GM18499 (cell line): ENCODE measurements at regions not wholly inside any gene's neighbourhood (a gene's known extent, or its start where the extent isn't known, plus 50 kb on each side); places are given as distances from the start of the nearest gene placed in this dataset.
A peak's percentile ranks its signal among the peaks of the same experiment; 100 is the strongest.

Experiments
- ATAC-seq: cut with Tn5 transposase; IDR thresholded peaks from one replicate; pipeline ENCODE4 v1.9.1; 2021; ENCODE audit warnings: moderate number of reproducible peaks; ENCODE audit not compliant: insufficient read depth, unreplicated experiment

GRCh38 chr6:163688739-163689362 is 274.3 kb downstream of the QKI start:
- ATAC-seq, result no peak

DNA sequence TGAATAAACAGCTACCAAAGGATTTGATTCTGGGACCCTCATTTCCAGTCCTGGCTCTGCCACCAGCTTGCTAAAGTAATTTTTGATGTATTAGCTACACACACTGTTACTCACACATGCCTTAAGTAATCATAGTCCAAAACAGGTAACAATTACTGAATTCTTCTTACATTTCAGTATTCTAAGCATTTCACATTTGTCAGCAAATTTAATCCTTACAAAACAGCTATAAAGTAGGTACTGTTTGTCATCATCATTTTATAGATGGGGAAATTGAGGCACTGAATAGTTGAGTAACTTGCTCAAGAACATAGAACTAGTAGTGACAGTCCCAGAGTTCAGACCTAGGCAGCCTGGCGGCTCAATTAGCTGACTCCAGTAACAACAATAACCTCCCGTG is 272.6 kb downstream of the QKI start:
- no peak for ATAC-seq

- ATAC-seq, result no peak
Measured at GRCh38 chr6:163686301-163686700, 271.8 kb downstream of the QKI start.

DNA sequence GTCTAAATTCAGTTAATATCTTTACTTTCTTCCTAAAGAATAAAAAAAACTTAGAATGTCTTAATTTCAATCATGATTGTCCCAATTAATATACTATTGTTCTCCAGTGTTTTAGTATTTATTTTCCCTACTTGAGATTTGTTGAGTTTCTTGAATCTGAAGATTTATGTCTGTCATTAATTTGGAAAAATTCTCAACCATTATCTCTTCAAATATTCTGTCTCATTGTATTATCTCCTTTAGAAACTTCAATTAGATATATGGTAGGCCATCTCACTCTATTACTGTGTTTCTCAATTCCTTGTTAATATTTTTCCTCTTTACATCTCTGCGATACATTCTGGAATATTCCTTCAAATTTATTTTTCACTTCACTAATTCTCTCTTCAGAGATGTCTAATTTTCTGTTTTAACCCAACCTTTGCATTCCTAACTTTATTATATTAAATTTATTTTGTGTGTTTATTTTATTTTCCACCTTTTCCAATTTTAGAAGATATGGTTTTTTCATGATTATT is 268.6 kb downstream of the QKI start:
- ATAC-seq, result no peak

DNA sequence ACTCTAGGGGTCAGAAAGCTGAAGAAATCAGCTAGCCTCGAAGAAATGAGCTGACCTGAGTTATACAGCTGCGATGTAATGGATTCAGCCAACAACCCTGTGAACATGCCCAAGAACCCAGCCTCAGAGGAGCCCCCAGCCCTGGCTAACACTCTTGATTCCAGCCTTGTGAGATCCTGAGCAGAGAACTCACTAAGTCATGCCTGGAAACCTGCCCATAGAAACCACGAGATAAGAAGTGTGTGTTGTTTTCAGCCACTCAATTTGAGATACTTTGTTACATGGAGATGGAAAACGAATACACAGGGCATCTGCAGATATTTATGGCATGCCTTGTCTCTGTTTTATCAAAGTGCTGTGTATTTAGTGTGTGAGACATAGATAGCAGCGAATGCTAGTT is 265.2 kb downstream of the QKI start:
- ATAC-seq, result no peak

DNA sequence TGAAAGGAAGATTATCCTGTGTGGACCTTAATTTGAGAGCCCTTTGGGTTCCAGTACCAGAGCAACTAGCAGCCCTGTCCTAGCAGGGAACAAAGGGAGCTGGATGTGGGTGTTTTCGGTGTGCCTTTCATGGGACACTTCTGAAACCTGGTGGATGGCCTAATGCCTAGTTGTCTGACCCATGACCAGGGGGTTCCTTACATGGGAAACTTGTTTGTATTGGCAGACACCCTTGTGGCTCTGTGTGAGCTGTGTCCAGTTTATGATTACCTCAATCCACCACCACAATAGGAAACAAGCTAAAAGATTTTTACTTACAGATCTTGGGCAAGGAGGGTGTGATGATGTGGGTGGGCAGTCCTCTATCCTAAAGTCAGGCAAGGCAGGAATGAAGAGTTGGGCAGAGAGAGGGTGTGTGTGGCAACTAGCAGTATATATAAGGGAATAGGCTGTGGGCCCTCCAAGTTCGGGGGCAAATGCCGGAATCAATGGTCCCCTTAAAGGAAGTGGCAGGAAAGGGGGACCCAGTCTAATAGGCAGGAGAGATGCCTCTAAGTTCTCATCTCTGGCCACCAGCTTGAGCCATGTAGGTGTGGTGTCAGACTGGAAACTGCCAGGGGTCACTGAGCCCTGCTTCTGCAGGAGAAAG is 264.6 kb downstream of the QKI start:
- ATAC-seq, result no peak

- ATAC-seq, result no peak
Measured at GRCh38 chr6:163675611-163676010, 261.1 kb downstream of the QKI start.

GRCh38 chr6:163672710-163673109 is 258.2 kb downstream of the QKI start:
- no peak for ATAC-seq

GRCh38 chr6:163671791-163672190 is 257.3 kb downstream of the QKI start:
- ATAC-seq, result no peak

GRCh38 chr6:163671355-163671754 is 256.8 kb downstream of the QKI start:
- ATAC-seq, result no peak

DNA sequence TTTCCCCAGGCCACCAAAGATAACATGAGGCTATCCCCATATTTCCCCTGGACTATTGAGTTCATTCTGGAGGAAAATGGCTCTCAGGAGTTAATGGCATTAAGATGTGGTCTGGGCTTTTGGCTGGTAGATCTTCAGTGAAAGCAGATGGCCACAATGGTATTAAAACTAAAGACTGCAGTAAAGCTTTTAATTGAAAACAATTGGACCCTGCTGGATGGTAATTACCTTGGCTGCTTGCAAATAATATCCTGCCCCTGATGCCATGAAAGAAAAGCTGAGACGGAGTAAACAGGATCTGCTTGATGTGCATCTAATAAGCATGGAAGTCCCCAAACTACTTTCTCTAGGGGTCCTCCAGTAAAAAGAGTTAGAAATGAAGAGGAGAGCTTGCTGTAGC is 255.8 kb downstream of the QKI start:
- ATAC-seq, result no peak

DNA sequence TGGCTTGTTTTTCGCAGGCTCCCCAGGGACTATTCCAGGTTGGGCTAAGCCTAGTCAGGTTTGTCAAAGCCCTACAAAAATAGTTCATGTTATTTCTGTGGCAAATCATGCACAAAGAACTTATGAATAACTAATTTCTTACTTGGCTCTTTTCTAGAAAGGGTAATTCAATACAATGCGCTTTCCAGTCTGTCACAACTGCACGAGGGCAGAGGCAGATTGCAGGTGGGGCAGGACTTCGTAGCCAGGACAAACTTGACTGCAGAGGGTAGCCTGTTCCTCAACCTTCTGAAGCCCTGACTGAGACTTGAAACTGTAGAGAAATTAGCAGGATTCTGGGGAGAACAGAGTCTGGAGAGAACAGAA is 253.5 kb downstream of the QKI start:
- ATAC-seq, result no peak

- ATAC-seq, result peak; percentile 97
Measured at GRCh38 chr6:163667372-163668060, 253.0 kb downstream of the QKI start.

GRCh38 chr6:163665464-163665863 is 250.9 kb downstream of the QKI start:
- no peak for ATAC-seq

DNA sequence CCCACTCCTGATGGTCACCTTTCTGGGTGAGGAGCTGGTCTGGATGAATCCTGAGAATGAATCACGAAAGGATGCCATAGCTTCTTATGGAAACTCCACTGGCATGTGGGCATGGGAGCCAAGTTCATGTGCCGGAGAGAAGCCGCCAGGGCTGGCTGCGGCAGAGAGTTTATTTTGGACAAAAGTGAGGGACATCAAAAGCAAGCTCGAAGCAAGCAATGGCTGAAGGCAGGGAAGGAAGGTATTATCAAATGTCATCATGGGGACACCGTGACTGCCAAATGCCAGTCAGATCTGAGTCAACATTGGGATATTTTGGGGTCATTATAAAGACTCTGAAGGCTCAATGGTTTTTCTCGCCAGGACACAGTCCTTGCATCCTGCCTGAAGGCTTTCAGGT is 249.1 kb downstream of the QKI start:
- ATAC-seq, result no peak

GRCh38 chr6:163662604-163663225 is 248.2 kb downstream of the QKI start:
- no peak for ATAC-seq

DNA sequence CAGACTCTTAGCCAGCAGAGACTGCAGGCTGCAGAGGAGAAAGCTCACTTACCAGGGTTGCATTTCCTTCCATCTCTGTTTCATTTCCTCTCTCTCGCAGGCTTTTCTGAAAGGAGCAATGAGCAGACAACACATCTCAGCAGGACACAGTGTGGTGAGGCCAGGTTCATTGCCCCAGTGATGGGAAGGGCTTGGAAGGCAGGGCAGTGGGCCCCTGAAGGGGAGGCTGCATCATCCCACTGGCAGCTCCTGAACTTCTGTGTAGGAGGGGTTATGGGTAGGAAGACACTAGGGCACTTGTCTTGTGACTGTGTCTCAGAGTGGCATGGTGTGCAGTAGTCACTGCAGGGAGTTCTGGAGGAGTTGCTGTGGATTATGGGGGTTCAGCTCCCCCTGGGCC is 246.8 kb downstream of the QKI start:
- peak; percentile 96 for ATAC-seq

GRCh38 chr6:163659803-163660202 is 245.3 kb downstream of the QKI start:
- ATAC-seq, result no peak

DNA sequence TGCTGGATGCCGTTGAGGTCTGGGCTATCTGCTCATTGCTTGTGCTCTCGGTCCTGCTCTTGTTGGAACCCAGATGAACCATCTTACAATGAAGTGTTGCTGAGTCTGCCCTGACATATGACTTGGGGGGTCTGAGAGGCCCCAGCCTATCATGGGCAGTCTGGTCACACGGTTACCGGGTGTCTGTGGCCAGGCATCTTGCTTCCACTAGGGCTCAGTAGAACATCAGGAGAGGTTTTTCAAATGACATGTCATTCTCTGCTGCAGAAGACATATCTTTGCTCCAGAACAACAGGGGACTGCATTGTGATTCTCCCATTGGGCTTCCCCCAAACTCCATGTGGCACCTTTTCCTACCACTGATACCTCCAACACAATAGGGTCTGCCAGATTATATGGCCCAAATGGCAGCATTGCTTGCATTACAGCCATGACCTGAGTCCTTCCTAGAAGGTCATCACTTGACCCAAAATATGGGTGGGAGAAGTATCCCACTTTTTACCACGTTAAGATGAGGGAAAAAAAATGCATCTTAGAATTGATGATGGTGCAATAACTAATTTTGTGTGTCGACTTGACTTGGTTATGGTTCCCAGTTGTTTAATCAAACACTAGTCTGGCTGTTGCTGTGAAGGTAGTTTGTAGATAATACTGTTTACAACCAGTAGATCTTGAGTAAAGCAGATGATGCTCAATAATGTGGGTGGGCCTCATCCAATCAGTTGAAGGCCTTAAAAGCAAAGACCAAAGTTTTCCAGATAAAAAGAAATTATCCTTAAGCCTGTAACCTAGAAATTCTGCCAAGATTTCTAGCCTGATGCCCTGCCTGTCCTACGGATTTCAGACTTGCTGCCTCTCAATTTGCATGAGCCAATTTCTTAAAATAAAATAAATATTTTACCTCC is 241.0 kb downstream of the QKI start:
- ATAC-seq, result no peak
